ENCODE measurements at regions not wholly inside any gene's neighbourhood (a gene's known extent, or its start where the extent isn't known, plus 50 kb on each side); places are given as distances from the start of the nearest gene placed in this dataset.

- no peaks in the 10 kb centered on the region for H3K4me1 ChIP-seq (ENCODE audit: control insufficient read depth in 4 of 4, insufficient read depth in 4 of 4, low read length in 3 of 4)
- H3K36me3 ChIP-seq (ENCODE audit: control insufficient read depth in 4 of 4, insufficient read depth in 3 of 4, low read depth in 1 of 4, low read length in 3 of 4): no peaks in the 10 kb centered on the region
- no peak overlapping the region for H3K9ac ChIP-seq (ENCODE audit: low read depth in 1 of 2, low read length in 2 of 2)
- H3K9me3 ChIP-seq (ENCODE audit: control insufficient read depth in 4 of 4, low read length in 3 of 4): no peaks in the 10 kb centered on the region
- no peak for DNase-seq (ENCODE audit: low spot score)
- no peak overlapping the region for H3K27ac ChIP-seq (ENCODE audit: low read depth in 1 of 2, low read length in 2 of 2)
- WGBS: 79% methylated on average over 3 of the region's 3 CpGs
- no peak overlapping the region for H3K4me3 ChIP-seq (ENCODE audit: low read depth in 1 of 3, low read length in 3 of 3)
- H3K27me3 ChIP-seq (ENCODE audit: control insufficient read depth in 4 of 4, insufficient read depth in 4 of 4, low read length in 3 of 4): peaks cover 0 to 2% (median 0%) of the 10 kb centered on the region in 4 donors
- TF ChIP-seq SP1 (IDR thresholded peaks at IDR 0.05) (no peak), HNF4G (IDR thresholded peaks at IDR 0.05) (no peak), TAF1 (conservative IDR thresholded peaks at IDR 0.05) (no peak), RAD21 (IDR thresholded peaks at IDR 0.05) (no peak), ZBTB33 (IDR thresholded peaks at IDR 0.05) (no peak)
Measured at GRCh38 chr3:152104847-152105415, 163.8 kb upstream of the MBNL1 start.

- H3K27me3 ChIP-seq (ENCODE audit: control insufficient read depth in 4 of 4, insufficient read depth in 4 of 4, low read length in 3 of 4): peaks cover 0 to 2% (median 0%) of the 10 kb centered on the region in 4 donors
- no peak overlapping the region for H3K9ac ChIP-seq (ENCODE audit: low read depth in 1 of 2, low read length in 2 of 2)
- no peaks in the 10 kb centered on the region for H3K9me3 ChIP-seq (ENCODE audit: control insufficient read depth in 4 of 4, low read length in 3 of 4)
- DNase-seq (ENCODE audit: low spot score): no peak
- H3K4me3 ChIP-seq (ENCODE audit: low read depth in 1 of 3, low read length in 3 of 3): no peak overlapping the region
- no peaks in the 10 kb centered on the region for H3K36me3 ChIP-seq (ENCODE audit: control insufficient read depth in 4 of 4, insufficient read depth in 3 of 4, low read depth in 1 of 4, low read length in 3 of 4)
- WGBS: 75% methylated on average over 5 of the region's 5 CpGs
- H3K27ac ChIP-seq (ENCODE audit: low read depth in 1 of 2, low read length in 2 of 2): no peak overlapping the region
- TF ChIP-seq, protein P1, sequence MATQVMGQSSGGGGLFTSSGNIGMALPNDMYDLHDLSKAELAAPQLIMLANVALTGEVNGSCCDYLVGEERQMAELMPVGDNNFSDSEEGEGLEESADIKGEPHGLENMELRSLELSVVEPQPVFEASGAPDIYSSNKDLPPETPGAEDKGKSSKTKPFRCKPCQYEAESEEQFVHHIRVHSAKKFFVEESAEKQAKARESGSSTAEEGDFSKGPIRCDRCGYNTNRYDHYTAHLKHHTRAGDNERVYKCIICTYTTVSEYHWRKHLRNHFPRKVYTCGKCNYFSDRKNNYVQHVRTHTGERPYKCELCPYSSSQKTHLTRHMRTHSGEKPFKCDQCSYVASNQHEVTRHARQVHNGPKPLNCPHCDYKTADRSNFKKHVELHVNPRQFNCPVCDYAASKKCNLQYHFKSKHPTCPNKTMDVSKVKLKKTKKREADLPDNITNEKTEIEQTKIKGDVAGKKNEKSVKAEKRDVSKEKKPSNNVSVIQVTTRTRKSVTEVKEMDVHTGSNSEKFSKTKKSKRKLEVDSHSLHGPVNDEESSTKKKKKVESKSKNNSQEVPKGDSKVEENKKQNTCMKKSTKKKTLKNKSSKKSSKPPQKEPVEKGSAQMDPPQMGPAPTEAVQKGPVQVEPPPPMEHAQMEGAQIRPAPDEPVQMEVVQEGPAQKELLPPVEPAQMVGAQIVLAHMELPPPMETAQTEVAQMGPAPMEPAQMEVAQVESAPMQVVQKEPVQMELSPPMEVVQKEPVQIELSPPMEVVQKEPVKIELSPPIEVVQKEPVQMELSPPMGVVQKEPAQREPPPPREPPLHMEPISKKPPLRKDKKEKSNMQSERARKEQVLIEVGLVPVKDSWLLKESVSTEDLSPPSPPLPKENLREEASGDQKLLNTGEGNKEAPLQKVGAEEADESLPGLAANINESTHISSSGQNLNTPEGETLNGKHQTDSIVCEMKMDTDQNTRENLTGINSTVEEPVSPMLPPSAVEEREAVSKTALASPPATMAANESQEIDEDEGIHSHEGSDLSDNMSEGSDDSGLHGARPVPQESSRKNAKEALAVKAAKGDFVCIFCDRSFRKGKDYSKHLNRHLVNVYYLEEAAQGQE (IDR thresholded peaks at IDR 0.05): no peak
- TF ChIP-seq YY1 (IDR thresholded peaks at IDR 0.05): no peak
- TF ChIP-seq GABPA (IDR thresholded peaks at IDR 0.05 in 1 of 2, conservative IDR thresholded peaks at IDR 0.05 in 1 of 2): no peak
- no peak for TF ChIP-seq TAF1 (conservative IDR thresholded peaks at IDR 0.05)
- TF ChIP-seq EGR1 (IDR thresholded peaks at IDR 0.05; ENCODE audit: low read depth in 2 of 2): no peak
- TF ChIP-seq, protein P2, sequence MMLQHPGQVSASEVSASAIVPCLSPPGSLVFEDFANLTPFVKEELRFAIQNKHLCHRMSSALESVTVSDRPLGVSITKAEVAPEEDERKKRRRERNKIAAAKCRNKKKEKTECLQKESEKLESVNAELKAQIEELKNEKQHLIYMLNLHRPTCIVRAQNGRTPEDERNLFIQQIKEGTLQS (IDR thresholded peaks at IDR 0.05): no peak
- no peaks in the 10 kb centered on the region for H3K4me1 ChIP-seq (ENCODE audit: control insufficient read depth in 4 of 4, insufficient read depth in 4 of 4, low read length in 3 of 4)
Measured at GRCh38 chr3:152105446-152105845, 163.3 kb upstream of the MBNL1 start.

GRCh38 chr3:152109038-152109437, 159.7 kb upstream of the MBNL1 start:
- no peaks in the 10 kb centered on the region for H3K9me3 ChIP-seq (ENCODE audit: control insufficient read depth in 4 of 4, low read length in 3 of 4)
- no peak overlapping the region for H3K4me3 ChIP-seq (ENCODE audit: low read depth in 1 of 3, low read length in 3 of 3)
- DNase-seq (ENCODE audit: low spot score): no peak
- no peaks in the 10 kb centered on the region for H3K4me1 ChIP-seq (ENCODE audit: control insufficient read depth in 4 of 4, insufficient read depth in 4 of 4, low read length in 3 of 4)
- no peak overlapping the region for H3K9ac ChIP-seq (ENCODE audit: low read depth in 1 of 2, low read length in 2 of 2)
- TF ChIP-seq TAF1 (conservative IDR thresholded peaks at IDR 0.05): no peak
- TF ChIP-seq, protein P2 (IDR thresholded peaks at IDR 0.05): no peak
- TF ChIP-seq EGR1 (IDR thresholded peaks at IDR 0.05; ENCODE audit: low read depth in 2 of 2): no peak
- TF ChIP-seq RXRA (IDR thresholded peaks at IDR 0.05): no peak
- no peak for TF ChIP-seq GABPA (IDR thresholded peaks at IDR 0.05 in 1 of 2, conservative IDR thresholded peaks at IDR 0.05 in 1 of 2)
- TF ChIP-seq RAD21 (IDR thresholded peaks at IDR 0.05): no peak
- TF ChIP-seq, protein P3, sequence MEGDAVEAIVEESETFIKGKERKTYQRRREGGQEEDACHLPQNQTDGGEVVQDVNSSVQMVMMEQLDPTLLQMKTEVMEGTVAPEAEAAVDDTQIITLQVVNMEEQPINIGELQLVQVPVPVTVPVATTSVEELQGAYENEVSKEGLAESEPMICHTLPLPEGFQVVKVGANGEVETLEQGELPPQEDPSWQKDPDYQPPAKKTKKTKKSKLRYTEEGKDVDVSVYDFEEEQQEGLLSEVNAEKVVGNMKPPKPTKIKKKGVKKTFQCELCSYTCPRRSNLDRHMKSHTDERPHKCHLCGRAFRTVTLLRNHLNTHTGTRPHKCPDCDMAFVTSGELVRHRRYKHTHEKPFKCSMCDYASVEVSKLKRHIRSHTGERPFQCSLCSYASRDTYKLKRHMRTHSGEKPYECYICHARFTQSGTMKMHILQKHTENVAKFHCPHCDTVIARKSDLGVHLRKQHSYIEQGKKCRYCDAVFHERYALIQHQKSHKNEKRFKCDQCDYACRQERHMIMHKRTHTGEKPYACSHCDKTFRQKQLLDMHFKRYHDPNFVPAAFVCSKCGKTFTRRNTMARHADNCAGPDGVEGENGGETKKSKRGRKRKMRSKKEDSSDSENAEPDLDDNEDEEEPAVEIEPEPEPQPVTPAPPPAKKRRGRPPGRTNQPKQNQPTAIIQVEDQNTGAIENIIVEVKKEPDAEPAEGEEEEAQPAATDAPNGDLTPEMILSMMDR (IDR thresholded peaks at IDR 0.05; ENCODE audit: low read depth, low read length, missing input control): no peak
- TF ChIP-seq SP1 (IDR thresholded peaks at IDR 0.05): no peak
- TF ChIP-seq FOXA2 (IDR thresholded peaks at IDR 0.05): no peak
- no peak for TF ChIP-seq NR2F2 (IDR thresholded peaks at IDR 0.05)
- no peak for TF ChIP-seq YY1 (IDR thresholded peaks at IDR 0.05)
- no peak for TF ChIP-seq JUND (IDR thresholded peaks at IDR 0.05)
- H3K27ac ChIP-seq (ENCODE audit: low read depth in 1 of 2, low read length in 2 of 2): no peak overlapping the region
- no peaks in the 10 kb centered on the region for H3K36me3 ChIP-seq (ENCODE audit: control insufficient read depth in 4 of 4, insufficient read depth in 3 of 4, low read depth in 1 of 4, low read length in 3 of 4)
- H3K27me3 ChIP-seq (ENCODE audit: control insufficient read depth in 4 of 4, insufficient read depth in 4 of 4, low read length in 3 of 4): no peaks in the 10 kb centered on the region
